ENCODE measurements at regions not wholly inside any gene's neighbourhood (a gene's known extent, or its start where the extent isn't known, plus 50 kb on each side); places are given as distances from the start of the nearest gene placed in this dataset.

DNA sequence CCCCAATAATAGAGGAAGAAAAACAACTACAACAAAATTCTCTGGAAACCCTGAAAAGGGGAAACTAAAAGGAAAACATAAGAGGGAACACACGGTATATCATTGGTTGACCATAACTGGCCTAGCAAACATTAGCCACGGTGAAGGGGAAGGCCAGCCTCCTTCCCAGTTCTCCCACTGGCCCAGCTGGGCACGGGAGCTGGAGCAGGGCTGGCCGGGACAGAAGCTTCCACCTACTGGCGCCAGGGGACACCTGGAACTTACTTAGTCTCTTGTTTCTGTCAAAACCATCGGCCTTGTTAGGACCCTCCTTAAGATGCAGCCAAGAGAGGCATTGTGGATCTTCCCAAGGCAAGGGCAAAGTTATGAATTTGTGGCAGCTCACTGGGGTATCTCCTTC is 56.1 kb upstream of the DLGAP1 start:
- TF ChIP-seq POLR2A (IDR thresholded peaks at IDR 0.05; ENCODE audit: low read length) (no peak), GATA1 (IDR thresholded peaks at IDR 0.05; ENCODE audit: low read depth, low read length) (no peak)
- no peak for DNase-seq

DNA sequence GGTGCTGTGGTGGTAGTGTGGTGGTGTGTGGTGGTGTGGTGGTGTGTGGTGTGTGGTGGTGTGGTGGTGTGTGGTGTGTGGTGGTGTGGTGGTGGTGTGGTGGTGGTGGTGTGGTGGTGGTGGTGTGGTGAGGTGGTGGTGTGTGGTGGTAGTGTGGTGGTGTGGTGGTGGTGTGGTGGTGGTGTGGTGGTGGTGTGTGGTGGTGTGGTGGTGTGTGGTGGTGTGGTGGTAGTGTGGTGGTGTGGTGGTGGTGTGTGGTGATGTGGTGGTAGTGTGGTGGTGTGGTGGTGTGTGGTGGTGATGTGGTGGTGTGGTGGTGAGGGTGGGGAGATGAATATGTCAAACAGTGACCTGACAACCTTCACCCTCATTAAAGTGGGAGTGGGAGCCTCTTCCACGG is 55.6 kb upstream of the DLGAP1 start:
- DNase-seq, result peak; percentile 54 to 57
- TF ChIP-seq POLR2A (IDR thresholded peaks at IDR 0.05; ENCODE audit: low read length) (no peak), GATA1 (IDR thresholded peaks at IDR 0.05; ENCODE audit: low read depth, low read length) (no peak)

DNA sequence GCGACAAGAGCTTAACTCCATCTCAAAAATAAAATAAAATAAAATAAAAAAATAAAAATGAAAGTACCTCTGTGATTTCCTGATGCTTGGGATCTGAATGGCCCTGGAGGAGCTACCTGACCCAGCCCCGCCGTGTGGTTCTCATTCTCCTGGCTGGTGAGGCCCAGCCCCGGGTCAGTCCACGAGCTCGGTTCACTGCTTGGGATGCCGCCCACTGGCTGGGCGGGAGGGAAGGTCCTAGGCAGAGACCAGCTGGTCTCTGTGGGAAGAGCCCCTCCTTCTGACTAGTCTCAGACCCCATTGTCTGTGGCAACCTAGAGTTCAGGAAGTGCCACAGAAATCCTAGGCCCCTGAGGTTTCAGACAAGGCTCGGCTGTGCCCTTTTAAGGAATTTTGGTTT is 55.1 kb upstream of the DLGAP1 start:
- no peak for TF ChIP-seq GATA1 (IDR thresholded peaks at IDR 0.05; ENCODE audit: low read depth, low read length)
- no peak for TF ChIP-seq POLR2A (IDR thresholded peaks at IDR 0.05; ENCODE audit: low read length)
- DNase-seq, result no peak

Data from erythroblast (primary cell).